ENCODE measurements at regions not wholly inside any gene's neighbourhood (a gene's known extent, or its start where the extent isn't known, plus 50 kb on each side); places are given as distances from the start of the nearest gene placed in this dataset.

DNA sequence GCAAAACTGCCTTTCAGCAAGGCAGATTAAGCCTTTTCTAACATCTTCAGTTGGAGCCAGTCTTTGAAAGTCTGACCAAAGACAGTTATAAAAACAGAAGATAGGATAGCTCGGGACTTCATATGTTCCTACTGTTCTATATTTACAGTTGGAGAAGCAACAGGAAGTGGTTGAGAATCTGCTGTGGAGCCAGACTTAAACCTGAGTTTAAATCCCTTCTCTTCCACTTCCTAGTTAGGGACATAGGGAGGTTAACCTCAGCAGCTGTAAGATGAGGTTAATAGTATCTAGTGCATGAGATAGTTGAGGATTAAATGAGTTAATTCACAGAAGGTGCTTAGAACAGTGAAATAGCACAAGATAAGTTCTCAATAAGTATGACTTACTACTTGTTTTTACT is 84.5 kb upstream of the FREM1 start:
- DNase-seq (ENCODE audit: extremely low read depth in 1 of 4, low spot score in 3 of 4) (no peak), ATAC-seq (no peak), FAIRE-seq (no peak)
- Histone ChIP-seq H3K4me3 (no peak overlapping the region), H2AFZ (ENCODE audit: low read depth, low read length) (no peak overlapping the region), H3K4me2 (ENCODE audit: insufficient read depth, low read length) (no peak overlapping the region), H3K9me3 (replicated peaks; ENCODE audit: control insufficient read depth, insufficient read depth, low read depth, low read length) (no peaks in the 10 kb centered on the region), H3K4me1 (replicated peaks in 1 of 2; ENCODE audit: control insufficient read depth in 2 of 2, insufficient read depth in 2 of 2, low read length in 2 of 2) (peaks cover 2 to 6% of the 10 kb centered on the region in 2 experiments; a peak in 4 of 5 replicates), H3K9me1 (ENCODE audit: control insufficient read depth, insufficient read depth, low read length) (no peaks in the 10 kb centered on the region), H3K27ac (ENCODE audit: extremely low read depth, low read depth, low read length) (no peak overlapping the region), H3K27me3 (ENCODE audit: control insufficient read depth in 2 of 2, insufficient read depth in 2 of 2, low read length in 2 of 2) (no peaks in the 10 kb centered on the region), H3K79me2 (ENCODE audit: control insufficient read depth, insufficient read depth, low read length) (no peaks in the 10 kb centered on the region; the same call in 2 of the 3 replicates), H3K9ac (ENCODE audit: insufficient read depth in 1 of 2, low read depth in 2 of 2, low read length in 2 of 2) (no peak overlapping the region), H3K36me3 (ENCODE audit: control insufficient read depth, insufficient read depth, low read length) (no peaks in the 10 kb centered on the region), H4K20me1 (replicated peaks; ENCODE audit: control insufficient read depth, insufficient read depth, low read length) (no peaks in the 10 kb centered on the region)
- CTCF ChIA-PET (ENCODE audit: low intra/inter-chr PET ratio) = no interaction called here
- intact Hi-C loops (cut with micrococcal nuclease) = no loop called here
- POLR2A ChIA-PET = interaction anchor here (1.3 kb wide), 1 partner anchor 10 kb away, joined by 4 read pairs; no protein-coding TSS in a partner anchor
- TF ChIP-seq, protein P1, sequence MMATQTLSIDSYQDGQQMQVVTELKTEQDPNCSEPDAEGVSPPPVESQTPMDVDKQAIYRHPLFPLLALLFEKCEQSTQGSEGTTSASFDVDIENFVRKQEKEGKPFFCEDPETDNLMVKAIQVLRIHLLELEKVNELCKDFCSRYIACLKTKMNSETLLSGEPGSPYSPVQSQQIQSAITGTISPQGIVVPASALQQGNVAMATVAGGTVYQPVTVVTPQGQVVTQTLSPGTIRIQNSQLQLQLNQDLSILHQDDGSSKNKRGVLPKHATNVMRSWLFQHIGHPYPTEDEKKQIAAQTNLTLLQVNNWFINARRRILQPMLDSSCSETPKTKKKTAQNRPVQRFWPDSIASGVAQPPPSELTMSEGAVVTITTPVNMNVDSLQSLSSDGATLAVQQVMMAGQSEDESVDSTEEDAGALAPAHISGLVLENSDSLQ (IDR thresholded peaks at IDR 0.05) = no peak
- 0 out of 2 replicates have a peak, but pooled peaks have one; percentile 13 for TF ChIP-seq GABPA (tag; conservative IDR thresholded peaks at IDR 0.05; ENCODE audit: low read depth)
- WGBS (ENCODE audit: insufficient coverage, low coverage, missing lambda C conversion rate) = 31% methylated on average over 1 of the region's 1 CpG
- in situ Hi-C loops (cut with MboI) = no loop called here
- no TSS peak for BruUV-seq (replicated peaks)

DNA sequence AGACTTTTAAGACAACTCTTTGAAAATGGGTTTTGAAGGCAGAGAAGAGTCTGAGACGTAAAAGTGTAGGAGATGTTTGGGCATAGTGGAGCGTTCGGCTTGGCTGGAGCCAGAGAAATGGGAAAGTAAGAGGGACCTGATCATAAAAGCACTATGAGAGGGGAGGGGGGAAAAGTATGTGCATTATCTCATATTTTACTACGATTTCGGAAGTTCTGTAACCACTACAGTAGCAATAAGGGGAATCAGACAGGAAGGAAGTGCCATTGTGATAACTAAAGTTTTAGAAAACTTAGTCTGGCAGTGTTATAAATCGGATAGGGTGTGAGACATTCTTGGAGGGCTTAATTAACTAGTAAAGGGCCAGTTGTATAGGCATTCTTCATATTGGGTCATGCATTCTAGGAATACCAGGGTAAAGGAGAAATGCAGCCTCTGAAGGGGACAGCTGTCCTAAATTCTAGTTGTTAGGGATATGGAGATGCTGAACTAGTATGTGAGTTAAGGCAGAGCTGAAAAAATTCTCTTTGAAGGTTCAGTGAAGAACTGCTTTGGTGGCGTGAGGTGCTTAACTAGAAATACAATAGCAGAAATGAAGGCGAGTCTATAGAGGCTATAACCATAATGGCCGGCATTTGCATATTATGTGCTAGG is 83.8 kb upstream of the FREM1 start:
- no peak for ATAC-seq
- Histone ChIP-seq H3K27ac (ENCODE audit: extremely low read depth, low read depth, low read length) (no peak overlapping the region), H3K9ac (ENCODE audit: insufficient read depth in 1 of 2, low read depth in 2 of 2, low read length in 2 of 2) (peak overlapping the region in 1 of 2 experiments; percentile 64; a peak in 2 of 4 replicates), H3K79me2 (ENCODE audit: control insufficient read depth, insufficient read depth, low read length) (no peaks in the 10 kb centered on the region; the same call in 2 of the 3 replicates), H3K36me3 (ENCODE audit: control insufficient read depth, insufficient read depth, low read length) (no peaks in the 10 kb centered on the region), H3K4me3 (peak overlapping the region; percentile 55), H4K20me1 (replicated peaks; ENCODE audit: control insufficient read depth, insufficient read depth, low read length) (no peaks in the 10 kb centered on the region), H3K4me1 (replicated peaks in 1 of 2; ENCODE audit: control insufficient read depth in 2 of 2, insufficient read depth in 2 of 2, low read length in 2 of 2) (peaks cover 2 to 6% of the 10 kb centered on the region in 2 experiments; a peak in 4 of 5 replicates), H3K4me2 (ENCODE audit: insufficient read depth, low read length) (peak overlapping the region; percentile 85), H3K27me3 (ENCODE audit: control insufficient read depth in 2 of 2, insufficient read depth in 2 of 2, low read length in 2 of 2) (no peaks in the 10 kb centered on the region), H3K9me3 (replicated peaks; ENCODE audit: control insufficient read depth, insufficient read depth, low read depth, low read length) (no peaks in the 10 kb centered on the region), H3K9me1 (ENCODE audit: control insufficient read depth, insufficient read depth, low read length) (no peaks in the 10 kb centered on the region), H2AFZ (ENCODE audit: low read depth, low read length) (peak overlapping the region; percentile 90)
- no peak for DNase-seq (ENCODE audit: extremely low read depth in 1 of 4, low spot score in 3 of 4)
- ChIA-PET CTCF (ENCODE audit: low intra/inter-chr PET ratio) (no interaction called here), POLR2A (no interaction called here)
- BruUV-seq (replicated peaks) = no TSS peak
- in situ Hi-C loops (cut with MboI) = no loop called here
- intact Hi-C loops (cut with micrococcal nuclease) = no loop called here
- no peak for FAIRE-seq
- TF ChIP-seq ZNF253 (CRISPR knock-in tag; conservative IDR thresholded peaks at IDR 0.05) (no peak), USF1 (CRISPR knock-in tag; IDR thresholded peaks at IDR 0.05) (no peak), ZKSCAN8 (CRISPR knock-in tag; IDR thresholded peaks at IDR 0.05) (no peak)
- WGBS (ENCODE audit: insufficient coverage, low coverage, missing lambda C conversion rate) = 54% methylated on average over 9 of the region's 9 CpGs

Data from K562 (cell line).